CD4-positive, alpha-beta T cell (primary cell): ENCODE measurements at regions not wholly inside any gene's neighbourhood (a gene's known extent, or its start where the extent isn't known, plus 50 kb on each side); places are given as distances from the start of the nearest gene placed in this dataset.

Experiments
- ATAC-seq: fragments of 200-7000 bp; cut with Tn5 transposase; one replicate; pipeline ENCODE4 v1.10.0; 2022; ENCODE audit warnings: mild to moderate bottlenecking; ENCODE audit not compliant: poor library complexity
- CTCF ChIA-PET: fragments of 350-600 bp; sonication (Branson Sonifier 250); formaldehyde crosslinking; loops from one replicate; lab custom pipeline; 2021; ENCODE audit warnings: antibody characterized with exemption, inconsistent platforms; lab: Charles Lee
- POLR2A ChIA-PET: fragments of 350-600 bp; sonication (Branson Sonifier 250); formaldehyde crosslinking; loops from one replicate; lab custom pipeline; 2021; ENCODE audit warnings: antibody characterized with exemption, inconsistent platforms; lab: Charles Lee
- DNase-seq, 14 experiments: peaks; one replicate each; pipeline ENCODE4 v3.0.0-alpha.2; 2013 to 2020; ENCODE audit warnings: mixed read lengths in 2 of 14
- H3K27ac ChIP-seq, 2 donors: one replicate each; pipeline versions ENCODE4 v1.5.1 to v1.7.0; 2013; ENCODE audit warnings: low read length in 2 of 2, low read depth in 1 of 2, mild to moderate bottlenecking in 1 of 2
- H3K27me3 ChIP-seq, 2 experiments: 1 replicate in 1 of 2; 2 replicates in 1 of 2; pipeline versions ENCODE4 v1.6.1 to v1.7.0; 2013; ENCODE audit warnings: low read length in 2 of 2, control low read depth in 1 of 2, mild to moderate bottlenecking in 1 of 2, moderate library complexity in 1 of 2; ENCODE audit not compliant: insufficient read depth in 2 of 2, control insufficient read depth in 1 of 2
- H3K36me3 ChIP-seq: one replicate; pipeline ENCODE4 v1.6.1; 2013; ENCODE audit warnings: low read length, control low read depth; ENCODE audit not compliant: insufficient read depth
- H3K4me1 ChIP-seq: one replicate; pipeline ENCODE4 v1.6.1; 2013; ENCODE audit warnings: low read length, control low read depth; ENCODE audit not compliant: insufficient read depth
- H3K4me3 ChIP-seq: one replicate; pipeline ENCODE4 v1.5.1; 2013; ENCODE audit warnings: mild to moderate bottlenecking, low read length, moderate library complexity
- H3K9me3 ChIP-seq, 2 experiments: 1 replicate in 1 of 2; 2 replicates in 1 of 2; pipeline versions ENCODE4 v1.6.1 to v1.7.0; 2013; ENCODE audit warnings: low read length in 2 of 2, mild to moderate bottlenecking in 2 of 2, control low read depth in 1 of 2, moderate library complexity in 1 of 2; ENCODE audit not compliant: control insufficient read depth in 1 of 2, insufficient read depth in 1 of 2
- H3K27ac Mint-ChIP-seq: one replicate; pipeline ENCODE4 v1.8.0; 2020; ENCODE audit warnings: mixed read lengths
- H3K27me3 Mint-ChIP-seq: one replicate; pipeline ENCODE4 v1.8.0; 2021; ENCODE audit warnings: mixed read lengths
- H3K36me3 Mint-ChIP-seq: one replicate; pipeline ENCODE4 v1.8.0; 2021; ENCODE audit warnings: low read depth, mixed read lengths
- H3K4me1 Mint-ChIP-seq: one replicate; pipeline ENCODE4 v1.8.0; 2021; ENCODE audit warnings: low read depth, mixed read lengths
- H3K4me3 Mint-ChIP-seq: one replicate; pipeline ENCODE4 v1.8.0; 2020; ENCODE audit warnings: mild to moderate bottlenecking, mixed read lengths
- H3K9me3 Mint-ChIP-seq: one replicate; pipeline ENCODE4 v1.8.0; 2020; ENCODE audit warnings: mixed read lengths
- CTCF ChIP-seq: fragments of 200-600 bp; IDR thresholded peaks from one replicate; pipeline ENCODE4 v1.8.0; 2022; ENCODE audit warnings: antibody characterized with exemption, mild to moderate bottlenecking
- intact Hi-C, 2 experiments: fragments of 100-400 bp; cut with DNase I in 1 of 2; cut with micrococcal nuclease in 1 of 2; formaldehyde crosslinking; loops; one replicate each; pipeline versions ENCODE4 v1.15.1 to v1.9.0; 2023 to 2025; cut with DNase I, micrococcal nuclease

- Mint-ChIP-seq H3K27ac (no peak overlapping the region), H3K27me3 (no peaks in the 10 kb centered on the region), H3K9me3 (peaks cover 13% of the 10 kb centered on the region), H3K36me3 (no peaks in the 10 kb centered on the region), H3K4me1 (no peaks in the 10 kb centered on the region), H3K4me3 (no peak overlapping the region)
- H3K36me3 ChIP-seq = no peaks in the 10 kb centered on the region
- TF ChIP-seq CTCF = no peak
- H3K27ac ChIP-seq = no peak overlapping the region
- POLR2A ChIA-PET = no interaction called here
- no peak overlapping the region for H3K4me3 ChIP-seq
- H3K4me1 ChIP-seq = no peaks in the 10 kb centered on the region
- CTCF ChIA-PET = no interaction called here
- intact Hi-C loops = no loop called here
- ATAC-seq = no peak
- H3K9me3 ChIP-seq = no peaks in the 10 kb centered on the region
- DNase-seq = no peak
- H3K27me3 ChIP-seq = no peaks in the 10 kb centered on the region
These were observed 1199.7 kb upstream of the TENM3 start for GRCh38 chr4:181043486-181043885.

DNA sequence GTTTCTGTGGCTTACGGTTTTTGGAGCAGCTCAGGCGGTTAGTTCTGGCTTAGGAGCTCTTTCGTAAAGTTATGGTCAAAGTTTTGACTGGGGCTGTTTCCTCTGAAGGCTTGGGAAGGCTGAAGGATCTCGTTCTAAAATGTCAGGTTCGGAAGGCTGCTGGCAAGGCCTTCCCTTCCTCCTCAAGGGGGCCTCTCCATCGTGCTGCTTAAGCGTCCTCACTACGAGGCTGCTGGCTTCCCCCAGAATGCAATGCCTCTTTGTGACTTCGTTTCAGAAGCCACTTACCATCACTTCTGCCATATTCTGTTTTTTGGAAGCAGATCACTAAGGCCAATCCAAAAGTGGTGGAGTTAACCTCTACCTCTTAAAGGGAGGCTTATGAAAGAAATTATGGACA lies 1196.4 kb upstream of the TENM3 start:
- no peak for ATAC-seq
- POLR2A ChIA-PET = no interaction called here

DNA sequence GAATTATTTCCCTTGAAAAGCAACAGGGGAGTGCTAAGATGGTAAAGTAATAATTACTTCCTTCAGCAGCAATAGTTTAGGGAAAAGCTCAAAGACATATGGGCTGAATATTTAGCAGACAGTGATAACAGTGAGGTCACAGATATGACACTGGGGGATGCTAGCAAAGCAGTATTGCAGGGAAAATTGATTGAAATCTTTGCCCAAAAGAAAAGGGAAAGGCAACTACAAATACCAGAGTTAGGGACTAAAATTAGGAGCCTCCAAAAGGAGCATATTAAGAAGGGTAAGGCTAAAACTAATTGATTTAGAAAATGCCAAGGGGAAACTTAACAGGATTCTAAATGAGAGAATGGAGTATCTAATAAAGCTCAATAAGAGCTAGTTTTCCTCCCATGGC lies 1191.3 kb upstream of the TENM3 start:
- Mint-ChIP-seq H3K36me3 (no peaks in the 10 kb centered on the region), H3K9me3 (no peaks in the 10 kb centered on the region), H3K4me3 (no peak overlapping the region), H3K27me3 (no peaks in the 10 kb centered on the region), H3K27ac (no peak overlapping the region), H3K4me1 (no peaks in the 10 kb centered on the region)
- intact Hi-C loops = no loop called here
- Histone ChIP-seq H3K9me3 (peaks cover 0 to 3% of the 10 kb centered on the region in 2 experiments), H3K4me1 (no peaks in the 10 kb centered on the region), H3K27me3 (no peaks in the 10 kb centered on the region), H3K36me3 (no peaks in the 10 kb centered on the region), H3K4me3 (no peak overlapping the region), H3K27ac (no peak overlapping the region)
- ChIA-PET CTCF (no interaction called here), POLR2A (no interaction called here)
- no peak for DNase-seq
- ATAC-seq = no peak
- TF ChIP-seq CTCF = no peak

More for the DNA sequence above, 1196.4 kb upstream of the TENM3 start:
- Mint-ChIP-seq H3K9me3 (peaks cover 12% of the 10 kb centered on the region), H3K4me3 (no peak overlapping the region), H3K4me1 (no peaks in the 10 kb centered on the region), H3K27ac (no peak overlapping the region), H3K36me3 (no peaks in the 10 kb centered on the region), H3K27me3 (no peaks in the 10 kb centered on the region)
- H3K9me3 ChIP-seq = peaks cover 0 to 3% of the 10 kb centered on the region in 2 experiments
- intact Hi-C loops = no loop called here
- H3K36me3 ChIP-seq = no peaks in the 10 kb centered on the region
- no peaks in the 10 kb centered on the region for H3K27me3 ChIP-seq
- TF ChIP-seq CTCF = no peak
- no peak overlapping the region for H3K27ac ChIP-seq
- H3K4me3 ChIP-seq = no peak overlapping the region
- CTCF ChIA-PET = no interaction called here
- DNase-seq = no peak
- no peaks in the 10 kb centered on the region for H3K4me1 ChIP-seq
